ENCODE measurements at regions not wholly inside any gene's neighbourhood (a gene's known extent, or its start where the extent isn't known, plus 50 kb on each side); places are given as distances from the start of the nearest gene placed in this dataset.

GRCh38 chr20:48493966-48494365, 333.8 kb downstream of the PREX1 start:
- TF ChIP-seq CTCF (conservative IDR thresholded peaks at IDR 0.05) (no peak), EZH2 (IDR thresholded peaks at IDR 0.05; ENCODE audit: low read depth) (no peak)
